ENCODE measurements at regions not wholly inside any gene's neighbourhood (a gene's known extent, or its start where the extent isn't known, plus 50 kb on each side); places are given as distances from the start of the nearest gene placed in this dataset.

DNA sequence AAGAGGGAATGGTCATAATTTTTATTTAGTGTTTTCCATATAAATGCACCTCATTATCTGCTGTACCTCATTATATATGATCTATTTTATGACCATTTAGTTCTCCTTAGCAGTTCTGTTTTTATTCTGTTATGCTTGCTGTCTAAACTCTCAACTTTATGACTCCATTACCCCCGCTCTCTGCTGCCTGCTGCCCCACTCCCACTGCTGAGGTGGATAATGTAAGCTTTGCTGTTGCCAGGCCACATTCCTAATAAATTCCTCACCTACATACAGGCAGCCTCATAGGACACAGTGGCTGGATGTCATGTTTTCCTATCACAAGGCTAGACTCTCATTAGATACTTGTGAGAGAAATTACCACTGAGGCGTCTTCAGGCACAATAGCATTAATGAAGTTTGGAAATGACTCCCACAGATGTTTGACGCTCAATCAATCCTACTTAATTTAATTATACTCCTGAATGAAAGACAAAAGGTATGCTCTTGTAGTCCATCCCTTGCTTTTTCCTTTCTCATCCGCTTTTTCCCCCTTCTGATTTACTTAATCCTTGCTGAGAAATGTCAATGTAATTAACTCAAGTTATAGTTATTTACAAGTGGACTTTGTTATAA, 497.5 kb upstream of the IGFBP7 start:
- TF ChIP-seq, protein P1, sequence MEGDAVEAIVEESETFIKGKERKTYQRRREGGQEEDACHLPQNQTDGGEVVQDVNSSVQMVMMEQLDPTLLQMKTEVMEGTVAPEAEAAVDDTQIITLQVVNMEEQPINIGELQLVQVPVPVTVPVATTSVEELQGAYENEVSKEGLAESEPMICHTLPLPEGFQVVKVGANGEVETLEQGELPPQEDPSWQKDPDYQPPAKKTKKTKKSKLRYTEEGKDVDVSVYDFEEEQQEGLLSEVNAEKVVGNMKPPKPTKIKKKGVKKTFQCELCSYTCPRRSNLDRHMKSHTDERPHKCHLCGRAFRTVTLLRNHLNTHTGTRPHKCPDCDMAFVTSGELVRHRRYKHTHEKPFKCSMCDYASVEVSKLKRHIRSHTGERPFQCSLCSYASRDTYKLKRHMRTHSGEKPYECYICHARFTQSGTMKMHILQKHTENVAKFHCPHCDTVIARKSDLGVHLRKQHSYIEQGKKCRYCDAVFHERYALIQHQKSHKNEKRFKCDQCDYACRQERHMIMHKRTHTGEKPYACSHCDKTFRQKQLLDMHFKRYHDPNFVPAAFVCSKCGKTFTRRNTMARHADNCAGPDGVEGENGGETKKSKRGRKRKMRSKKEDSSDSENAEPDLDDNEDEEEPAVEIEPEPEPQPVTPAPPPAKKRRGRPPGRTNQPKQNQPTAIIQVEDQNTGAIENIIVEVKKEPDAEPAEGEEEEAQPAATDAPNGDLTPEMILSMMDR (conservative IDR thresholded peaks at IDR 0.05; ENCODE audit: low read length), result no peak
- TF ChIP-seq EZH2phosphoT487 (IDR thresholded peaks at IDR 0.05; ENCODE audit: borderline replicate concordance, low read depth, low read length), result no peak
